GM23338 (cell line): ENCODE measurements at regions not wholly inside any gene's neighbourhood (a gene's known extent, or its start where the extent isn't known, plus 50 kb on each side); places are given as distances from the start of the nearest gene placed in this dataset.

ENCODE experiments used
- ATAC-seq: fragments of 200-7000 bp; cut with Tn5 transposase; 3 replicates; pipeline ENCODE4 v1.9.1; 2020
- DNase-seq: peaks from one replicate; pipeline ENCODE4 v3.0.0-alpha.2; 2015; ENCODE audit warnings: low spot score
- H2AFZ ChIP-seq: fragments of 200-600 bp; sonication (generic); 2 replicates; pipeline ENCODE4 v1.8.0; 2016; ENCODE audit warnings: antibody characterized with exemption, mild to moderate bottlenecking, moderate library complexity
- H3F3A ChIP-seq: fragments of 200-600 bp; sonication (generic); replicated peaks from 2 replicates; pipeline ENCODE4 v1.8.0; 2017; ENCODE audit warnings: antibody characterized with exemption, mixed run types, low read depth
- H3K27ac ChIP-seq: fragments of 200-600 bp; sonication (generic); 2 replicates; pipeline ENCODE4 v1.6.1; 2016; ENCODE audit warnings: low read depth
- H3K27me3 ChIP-seq: fragments of 200-600 bp; sonication (generic); 2 replicates; pipeline ENCODE4 v1.8.0; 2016; ENCODE audit warnings: mild to moderate bottlenecking, mixed run types, moderate library complexity; ENCODE audit not compliant: insufficient read depth
- H3K36me3 ChIP-seq: fragments of 200-600 bp; sonication (generic); 2 replicates; pipeline ENCODE4 v1.8.0; 2016; ENCODE audit warnings: mild to moderate bottlenecking; ENCODE audit not compliant: insufficient read depth
- H3K4me1 ChIP-seq: fragments of 200-600 bp; sonication (generic); 2 replicates; pipeline ENCODE4 v1.8.0; 2016; ENCODE audit warnings: mild to moderate bottlenecking, moderate library complexity; ENCODE audit not compliant: insufficient read depth
- H3K4me2 ChIP-seq: fragments of 200-600 bp; sonication (generic); 2 replicates; pipeline ENCODE4 v1.7.1; 2017; ENCODE audit warnings: mixed run types
- H3K4me3 ChIP-seq: fragments of 200-600 bp; sonication (generic); 2 replicates; pipeline ENCODE4 v1.6.1; 2016; ENCODE audit warnings: mixed run types
- H3K79me2 ChIP-seq: fragments of 200-600 bp; sonication (generic); replicated peaks from 2 replicates; pipeline ENCODE4 v1.8.0; 2017; ENCODE audit warnings: mild to moderate bottlenecking; ENCODE audit not compliant: insufficient read depth
- H3K9me2 ChIP-seq: fragments of 200-600 bp; sonication (generic); 2 replicates; pipeline ENCODE4 v1.8.0; 2017; ENCODE audit not compliant: insufficient read depth
- H4K20me1 ChIP-seq: fragments of 200-600 bp; sonication (generic); replicated peaks from 2 replicates; pipeline ENCODE4 v1.8.0; 2017; ENCODE audit warnings: mild to moderate bottlenecking; ENCODE audit not compliant: insufficient read depth
- H3K27ac Mint-ChIP-seq: 2 replicates; pipeline ENCODE4 v1.8.0; 2020; ENCODE audit warnings: inconsistent platforms, mild to moderate bottlenecking, moderate library complexity, mixed read lengths
- H3K27me3 Mint-ChIP-seq: 3 replicates; pipeline ENCODE4 v1.8.0; 2022; ENCODE audit warnings: low read depth, mild to moderate bottlenecking, moderate library complexity, mixed read lengths, inconsistent platforms; ENCODE audit not compliant: insufficient read depth, poor library complexity
- H3K36me3 Mint-ChIP-seq: 3 replicates; pipeline ENCODE4 v1.8.0; 2021; ENCODE audit warnings: low read depth, mild to moderate bottlenecking, inconsistent platforms, moderate library complexity, mixed read lengths
- H3K4me1 Mint-ChIP-seq: 3 replicates; pipeline ENCODE4 v1.8.0; 2020; ENCODE audit warnings: mild to moderate bottlenecking, inconsistent platforms, mixed read lengths
- H3K4me3 Mint-ChIP-seq: 3 replicates; pipeline ENCODE4 v1.8.0; 2021; ENCODE audit warnings: moderate library complexity, mild to moderate bottlenecking, inconsistent platforms, mixed read lengths
- H3K9me3 Mint-ChIP-seq: 3 replicates; pipeline ENCODE4 v1.8.0; 2020; ENCODE audit warnings: moderate library complexity, mild to moderate bottlenecking, inconsistent platforms, mixed read lengths
- CREB1 ChIP-seq: fragments of 250-450 bp; sonication (Bioruptor Pico); IDR thresholded peaks from 2 replicates; pipeline ENCODE4 v1.5.0; 2020; ENCODE audit warnings: low read depth, mild to moderate bottlenecking, moderate library complexity
- CTCF ChIP-seq, 2 experiments: fragments of 200-600 bp in 1 of 2; sonication (generic) in 1 of 2; conservative IDR thresholded peaks; 2 replicates each; pipeline versions ENCODE4 v1.5.1 to v1.6.1; 2016 to 2017; ENCODE audit warnings: antibody characterized with exemption in 2 of 2, low read depth in 2 of 2, mild to moderate bottlenecking in 2 of 2, moderate library complexity in 1 of 2
- ETS1 ChIP-seq: IDR thresholded peaks from 2 replicates; pipeline ENCODE4 v1.6.1; 2016; ENCODE audit warnings: antibody characterized with exemption
- EZH2 ChIP-seq: fragments of 200-600 bp; sonication (generic); IDR thresholded peaks from one replicate; pipeline ENCODE4 v1.8.0; 2017; ENCODE audit warnings: antibody characterized with exemption, mild to moderate bottlenecking, low read depth; ENCODE audit not compliant: unreplicated experiment
- JUNB ChIP-seq: IDR thresholded peaks from one replicate; pipeline ENCODE4 v1.6.1; 2016; ENCODE audit warnings: antibody characterized with exemption; ENCODE audit not compliant: unreplicated experiment
- POLR2AphosphoS5 ChIP-seq: IDR thresholded peaks from 2 replicates; pipeline ENCODE4 v1.6.1; 2016; ENCODE audit warnings: antibody characterized with exemption, low read depth
- STAT1 ChIP-seq: IDR thresholded peaks from one replicate; pipeline ENCODE4 v1.6.1; 2016; ENCODE audit warnings: antibody characterized with exemption; ENCODE audit not compliant: unreplicated experiment
- ZNF462 ChIP-seq: fragments of 250-450 bp; sonication (Bioruptor Pico); IDR thresholded peaks from 2 replicates; pipeline ENCODE4 v1.5.0; 2020; ENCODE audit warnings: mild to moderate bottlenecking, moderate library complexity

- no peaks in the 10 kb centered on the region for H3F3A ChIP-seq
- no peaks in the 10 kb centered on the region for H3K27me3 ChIP-seq
- TF ChIP-seq CTCF (conservative IDR thresholded peaks at IDR 0.05; ENCODE audit: low read depth in 2 of 2) (peak; percentile 78 to 82), CREB1 (CRISPR knock-in tag) (no peak)
- no peak overlapping the region; the same call in 1 of the 2 replicates for H2AFZ ChIP-seq
- DNase-seq, result peak; percentile 83
- H3K4me3 Mint-ChIP-seq, result no peak overlapping the region
- peaks cover 9% of the 10 kb centered on the region for H3K27me3 Mint-ChIP-seq
- no peaks in the 10 kb centered on the region for H3K9me3 Mint-ChIP-seq
- H4K20me1 ChIP-seq, result no peaks in the 10 kb centered on the region
- no peak overlapping the region for H3K27ac ChIP-seq
- H3K36me3 Mint-ChIP-seq, result no peaks in the 10 kb centered on the region
- no peak overlapping the region for H3K4me2 ChIP-seq
- no peak overlapping the region for H3K27ac Mint-ChIP-seq
- 0 out of 2 replicates have a peak, but pooled peaks cover 4% of the 10 kb centered on the region for H3K9me2 ChIP-seq
- H3K4me3 ChIP-seq, result no peak overlapping the region
- ATAC-seq, result peak; percentile 73
- H3K79me2 ChIP-seq, result no peaks in the 10 kb centered on the region
- no peaks in the 10 kb centered on the region for H3K36me3 ChIP-seq
- peaks cover 13% of the 10 kb centered on the region for H3K4me1 Mint-ChIP-seq
- H3K4me1 ChIP-seq, result no peaks in the 10 kb centered on the region
Measured at GRCh38 chr16:16861546-16861945, 482.6 kb downstream of the NPIPA7 start.

GRCh38 chr16:16863672-16864071 is 484.7 kb downstream of the NPIPA7 start:
- no peak for DNase-seq
- ATAC-seq, result no peak
- H3K27me3 ChIP-seq, result no peaks in the 10 kb centered on the region
- TF ChIP-seq CREB1 (CRISPR knock-in tag) (no peak), POLR2AphosphoS5 (no peak), STAT1 (no peak), ETS1 (no peak)
- no peak overlapping the region for H3K27ac Mint-ChIP-seq
- no peaks in the 10 kb centered on the region for H3F3A ChIP-seq
- no peaks in the 10 kb centered on the region for H4K20me1 ChIP-seq
- no peak overlapping the region for H3K4me3 Mint-ChIP-seq
- H3K27ac ChIP-seq, result no peak overlapping the region
- no peak overlapping the region for H3K4me3 ChIP-seq
- no peak overlapping the region; the same call in 1 of the 2 replicates for H2AFZ ChIP-seq
- H3K9me3 Mint-ChIP-seq, result no peaks in the 10 kb centered on the region
- H3K4me2 ChIP-seq, result no peak overlapping the region
- no peaks in the 10 kb centered on the region for H3K36me3 Mint-ChIP-seq
- H3K27me3 Mint-ChIP-seq, result peaks cover 7% of the 10 kb centered on the region
- peaks cover 13% of the 10 kb centered on the region for H3K4me1 Mint-ChIP-seq
- H3K9me2 ChIP-seq, result no peaks in the 10 kb centered on the region
- no peaks in the 10 kb centered on the region for H3K36me3 ChIP-seq
- H3K4me1 ChIP-seq, result peaks cover 6% of the 10 kb centered on the region
- no peaks in the 10 kb centered on the region for H3K79me2 ChIP-seq

GRCh38 chr16:16864536-16864935 is 485.6 kb downstream of the NPIPA7 start:
- ATAC-seq (no peak), DNase-seq (no peak)
- Mint-ChIP-seq H3K4me1 (peaks cover 22% of the 10 kb centered on the region), H3K27ac (no peak overlapping the region), H3K4me3 (no peak overlapping the region), H3K27me3 (peaks cover 4% of the 10 kb centered on the region), H3K9me3 (no peaks in the 10 kb centered on the region), H3K36me3 (no peaks in the 10 kb centered on the region)
- Histone ChIP-seq H3K4me3 (no peak overlapping the region), H3K27me3 (no peaks in the 10 kb centered on the region), H3K79me2 (no peaks in the 10 kb centered on the region), H3K4me2 (no peak overlapping the region), H3K9me2 (no peaks in the 10 kb centered on the region), H4K20me1 (no peaks in the 10 kb centered on the region), H2AFZ (no peak overlapping the region), H3K27ac (no peak overlapping the region), H3K4me1 (peaks cover 11% of the 10 kb centered on the region), H3K36me3 (no peaks in the 10 kb centered on the region), H3F3A (no peaks in the 10 kb centered on the region)
- TF ChIP-seq CREB1 (CRISPR knock-in tag) (no peak), ZNF462 (CRISPR knock-in tag) (no peak), STAT1 (no peak), JUNB (no peak), EZH2 (no peak)
